ENCODE measurements at regions not wholly inside any gene's neighbourhood (a gene's known extent, or its start where the extent isn't known, plus 50 kb on each side); places are given as distances from the start of the nearest gene placed in this dataset.
"Not testable (repeated sequence)": the region's sequence is repeated elsewhere in the genome, so short reads cannot be mapped to it uniquely, and the experiment has no call there.

DNA sequence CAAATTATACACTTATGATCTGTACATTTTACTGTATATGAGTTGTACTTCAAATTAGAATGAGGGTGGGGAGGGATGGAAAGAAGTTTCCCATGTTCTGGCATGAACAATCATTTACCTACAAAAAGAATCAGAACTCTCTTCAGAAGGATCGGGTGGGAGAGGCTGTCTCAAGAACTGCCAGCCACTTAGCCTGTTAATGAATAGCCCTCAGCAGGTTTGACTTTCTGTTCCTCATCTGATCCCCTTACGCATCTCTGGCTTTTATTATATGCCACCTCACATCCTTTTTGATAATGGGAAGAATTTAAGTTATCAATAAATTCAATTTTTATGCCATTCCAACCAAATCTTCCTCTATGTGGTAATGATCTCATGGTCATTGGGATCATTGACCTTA lies 168.3 kb upstream of the TGFBR2 start:
- POLR2A ChIA-PET, result no interaction called here
- CTCF ChIA-PET, result no interaction called here
- no peak overlapping the region for H3K4me3 Mint-ChIP-seq
- H3K27me3 Mint-ChIP-seq, result no peaks in the 10 kb centered on the region
- H3K27ac Mint-ChIP-seq, result no peak overlapping the region
- no peak for DNase-seq
- H3K36me3 Mint-ChIP-seq (ENCODE audit: low read depth), result no peaks in the 10 kb centered on the region
- peaks cover 3% of the 10 kb centered on the region for H3K9me3 Mint-ChIP-seq
- H3K4me1 Mint-ChIP-seq, result peaks cover 16% of the 10 kb centered on the region

DNA sequence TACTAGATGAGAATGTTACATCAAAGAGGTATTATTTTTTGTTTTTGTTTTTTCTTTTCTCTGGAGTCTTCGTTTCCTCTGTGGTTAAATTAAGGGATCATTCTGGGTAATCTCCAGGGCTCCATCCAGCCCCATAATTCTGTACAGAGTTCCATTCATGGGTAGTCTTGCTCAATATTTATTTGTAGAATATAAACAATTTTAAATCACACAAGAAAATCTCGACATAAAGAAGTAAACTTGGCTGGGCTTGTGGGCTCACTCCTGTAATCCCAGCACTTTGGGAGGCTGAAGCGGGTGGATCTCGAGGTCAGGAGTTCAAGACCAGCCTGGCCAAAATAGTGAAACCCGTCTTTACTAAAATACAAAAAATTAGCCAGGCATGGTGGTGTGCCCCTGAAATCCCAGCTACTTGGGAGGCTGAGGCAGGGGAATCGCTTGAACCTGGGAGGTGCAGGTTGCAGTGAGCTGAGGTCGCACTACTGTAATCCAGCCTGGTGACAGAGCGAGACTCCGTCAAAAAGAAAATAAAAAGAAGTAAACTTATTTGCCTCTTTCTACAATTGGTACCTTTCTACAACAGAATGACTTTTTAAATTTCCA lies 166.8 kb upstream of the TGFBR2 start:
- peaks cover 3% of the 10 kb centered on the region for H3K36me3 Mint-ChIP-seq (ENCODE audit: low read depth)
- H3K4me1 Mint-ChIP-seq, result peaks cover 16% of the 10 kb centered on the region
- no peaks in the 10 kb centered on the region for H3K27me3 Mint-ChIP-seq
- DNase-seq, result no peak
- peaks cover 3% of the 10 kb centered on the region for H3K9me3 Mint-ChIP-seq
- CTCF ChIA-PET, result no interaction called here
- no peak overlapping the region for H3K27ac Mint-ChIP-seq
- POLR2A ChIA-PET, result no interaction called here
- H3K4me3 Mint-ChIP-seq, result no peak overlapping the region

DNA sequence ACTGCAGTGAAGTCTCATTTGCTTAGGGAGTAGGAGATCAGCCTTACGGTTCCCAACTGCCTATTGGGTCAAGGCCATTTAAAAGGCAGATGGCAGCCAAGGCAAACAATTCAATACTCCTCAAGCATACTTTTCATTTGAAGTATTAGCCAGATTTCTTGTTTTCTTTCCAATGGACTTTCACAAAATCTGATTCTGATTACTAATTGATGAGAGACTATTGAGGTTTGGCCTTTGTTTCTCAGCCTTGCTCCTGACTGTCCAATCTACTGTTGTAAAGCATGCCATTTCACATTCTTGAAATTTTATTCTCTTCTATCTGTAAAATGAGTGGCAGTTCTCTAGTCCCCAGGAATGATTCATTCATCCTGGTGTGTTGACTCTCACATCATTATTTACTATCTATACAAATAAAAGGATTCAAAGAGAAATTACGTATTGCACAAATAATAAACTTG lies 166.2 kb upstream of the TGFBR2 start:
- Mint-ChIP-seq H3K27me3 (no peaks in the 10 kb centered on the region), H3K36me3 (ENCODE audit: low read depth) (peaks cover 3% of the 10 kb centered on the region), H3K27ac (no peak overlapping the region), H3K9me3 (peaks cover 3% of the 10 kb centered on the region), H3K4me1 (peaks cover 13% of the 10 kb centered on the region), H3K4me3 (no peak overlapping the region)
- POLR2A ChIA-PET, result no interaction called here
- CTCF ChIA-PET, result no interaction called here
- DNase-seq, result no peak

DNA sequence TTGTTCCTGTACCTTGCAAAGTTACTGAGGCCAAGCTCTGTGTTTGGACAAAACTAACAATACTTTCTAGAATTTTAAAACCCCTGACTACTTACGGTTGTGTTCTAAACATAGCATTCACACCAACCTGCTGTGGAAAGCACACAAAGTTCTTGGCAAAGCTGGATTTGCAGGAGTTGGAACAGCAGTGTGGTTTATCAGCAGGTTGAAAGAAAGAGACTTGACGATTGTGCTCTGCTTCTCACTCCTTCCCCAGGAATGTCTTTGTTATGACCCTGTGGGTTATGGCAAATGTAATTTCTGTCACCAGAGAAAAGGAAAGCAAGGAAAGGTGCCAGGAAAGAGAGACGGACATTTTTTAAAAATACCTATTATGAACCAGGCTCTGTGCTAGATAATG lies 165.5 kb upstream of the TGFBR2 start:
- Mint-ChIP-seq H3K36me3 (ENCODE audit: low read depth) (peaks cover 3% of the 10 kb centered on the region), H3K4me1 (peaks cover 8% of the 10 kb centered on the region)

DNA sequence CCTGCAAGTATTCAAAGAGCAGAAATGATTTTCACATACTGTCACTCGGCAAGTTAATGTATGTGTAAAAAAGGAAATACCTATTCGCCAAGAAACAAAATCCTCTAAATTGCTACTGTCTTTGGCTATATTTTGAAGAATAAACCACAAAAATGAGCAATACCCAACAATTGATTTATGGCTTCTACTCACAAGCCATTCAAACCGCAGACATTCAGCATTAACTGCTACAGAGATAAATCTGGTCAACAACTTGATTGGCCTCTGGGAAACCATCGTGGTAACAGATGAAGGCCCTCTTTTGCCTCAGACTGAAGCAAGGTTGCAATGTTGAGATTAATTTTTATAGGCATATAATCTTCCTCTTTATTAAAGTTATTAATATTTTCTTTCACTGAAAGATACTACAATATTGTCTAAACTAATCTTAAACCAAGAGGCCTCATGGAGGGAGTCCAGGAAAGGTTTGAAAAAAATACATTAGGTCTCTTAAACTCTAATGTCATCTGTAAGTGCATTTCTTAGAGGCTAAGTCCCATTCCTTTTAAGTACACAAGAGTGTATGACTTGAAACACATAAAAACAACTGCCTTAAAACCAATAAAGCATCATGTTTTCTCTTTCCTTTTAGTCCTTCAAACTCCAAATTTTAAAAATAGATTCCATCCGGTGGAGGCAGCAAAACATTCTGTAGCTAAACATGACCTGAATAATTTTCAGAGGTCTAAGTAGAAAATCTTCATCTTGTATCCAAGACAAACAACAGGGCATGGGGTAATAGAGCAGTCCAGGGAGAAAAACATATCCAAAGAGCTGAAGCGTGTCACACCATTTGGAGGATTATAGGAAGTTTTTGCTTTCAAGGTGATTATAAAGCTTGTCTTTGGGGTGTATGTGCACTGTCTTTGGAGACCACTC lies 162.4 kb upstream of the TGFBR2 start:
- POLR2A ChIA-PET, result no interaction called here
- peaks cover 3% of the 10 kb centered on the region for H3K9me3 Mint-ChIP-seq

More for the DNA sequence above, 165.5 kb upstream of the TGFBR2 start:
- DNase-seq, result no peak
- Mint-ChIP-seq H3K27ac (no peak overlapping the region), H3K27me3 (no peaks in the 10 kb centered on the region), H3K9me3 (peaks cover 3% of the 10 kb centered on the region), H3K4me3 (no peak overlapping the region)
- CTCF ChIA-PET, result interaction anchor here (1.6 kb wide), 1 partner anchor 243 kb away, joined by 5 read pairs; no protein-coding TSS in a partner anchor
- POLR2A ChIA-PET, result no interaction called here

DNA sequence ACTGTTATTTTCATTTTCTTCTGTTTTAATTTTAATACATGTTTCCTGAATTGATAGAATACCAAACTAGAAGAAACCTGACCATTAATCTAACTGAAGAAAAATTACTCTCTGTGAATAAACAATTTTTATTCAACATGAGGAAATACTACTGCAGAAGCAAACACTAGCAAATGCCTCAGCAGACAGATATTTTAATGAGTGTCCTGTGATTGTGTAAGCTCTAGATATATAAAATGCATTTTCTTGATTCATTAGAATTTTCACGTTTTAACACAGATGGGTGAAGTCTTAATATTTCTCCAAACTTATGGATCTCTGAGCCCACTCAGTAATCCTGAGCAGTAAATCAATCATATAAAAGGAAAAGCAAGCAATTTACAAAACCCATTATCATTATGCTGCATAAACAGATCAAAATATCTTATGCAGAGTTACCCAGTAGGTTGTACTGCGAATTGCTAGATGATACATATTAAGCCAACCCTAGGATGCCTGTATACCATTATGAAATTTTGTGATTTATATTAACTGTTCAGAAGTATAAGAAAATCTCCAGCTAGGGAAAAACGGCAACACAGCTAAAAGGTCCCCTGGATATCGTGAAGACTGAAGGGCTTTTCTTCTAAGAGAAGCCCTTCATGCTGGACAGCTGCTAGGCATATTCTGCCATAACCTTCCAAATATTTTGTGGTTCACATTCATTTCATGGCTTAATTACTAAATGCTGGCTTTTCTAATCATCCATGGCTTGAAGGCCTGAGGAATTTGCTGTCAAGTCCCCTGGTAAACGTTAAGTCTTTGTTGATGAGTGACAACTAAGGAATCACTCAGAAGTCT lies 157.7 kb upstream of the TGFBR2 start:
- POLR2A ChIA-PET, result no interaction called here
- no peaks in the 10 kb centered on the region for H3K36me3 Mint-ChIP-seq (ENCODE audit: low read depth)
- no peak for DNase-seq
- H3K9me3 Mint-ChIP-seq, result no peaks in the 10 kb centered on the region
- H3K4me1 Mint-ChIP-seq, result no peaks in the 10 kb centered on the region
- CTCF ChIA-PET, result interaction anchor here (1.3 kb wide), 1 partner anchor 8 kb away, joined by 3 read pairs; no protein-coding TSS in a partner anchor
- H3K4me3 Mint-ChIP-seq, result no peak overlapping the region
- H3K27ac Mint-ChIP-seq, result no peak overlapping the region
- no peaks in the 10 kb centered on the region for H3K27me3 Mint-ChIP-seq

More for the DNA sequence above, 162.4 kb upstream of the TGFBR2 start:
- Mint-ChIP-seq H3K27ac (no peak overlapping the region), H3K4me1 (no peaks in the 10 kb centered on the region), H3K27me3 (no peaks in the 10 kb centered on the region), H3K36me3 (ENCODE audit: low read depth) (peaks cover 3% of the 10 kb centered on the region), H3K4me3 (no peak overlapping the region)
- DNase-seq, result no peak
- CTCF ChIA-PET, result no interaction called here

DNA sequence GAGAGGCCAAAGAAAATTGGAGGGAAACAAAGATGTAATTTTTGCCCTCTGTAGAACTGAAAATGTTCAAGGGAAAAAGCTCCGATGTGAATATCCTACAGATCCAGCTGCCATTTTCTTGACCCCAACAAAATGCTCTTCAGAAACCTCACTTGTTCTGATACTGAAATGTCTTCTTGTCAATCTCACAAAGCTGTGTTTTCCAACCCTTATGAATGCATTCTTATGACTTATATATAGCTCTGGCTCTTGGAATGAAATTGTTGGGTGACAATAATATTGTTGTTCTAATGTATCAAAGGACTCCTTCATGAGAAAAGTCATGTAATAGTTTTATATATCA lies 157.1 kb upstream of the TGFBR2 start:
- Mint-ChIP-seq H3K36me3 (ENCODE audit: low read depth) (no peaks in the 10 kb centered on the region), H3K4me1 (no peaks in the 10 kb centered on the region), H3K27ac (no peak overlapping the region), H3K4me3 (no peak overlapping the region), H3K9me3 (no peaks in the 10 kb centered on the region), H3K27me3 (no peaks in the 10 kb centered on the region)
- ChIA-PET POLR2A (no interaction called here), CTCF (no interaction called here)
- no peak for DNase-seq

DNA sequence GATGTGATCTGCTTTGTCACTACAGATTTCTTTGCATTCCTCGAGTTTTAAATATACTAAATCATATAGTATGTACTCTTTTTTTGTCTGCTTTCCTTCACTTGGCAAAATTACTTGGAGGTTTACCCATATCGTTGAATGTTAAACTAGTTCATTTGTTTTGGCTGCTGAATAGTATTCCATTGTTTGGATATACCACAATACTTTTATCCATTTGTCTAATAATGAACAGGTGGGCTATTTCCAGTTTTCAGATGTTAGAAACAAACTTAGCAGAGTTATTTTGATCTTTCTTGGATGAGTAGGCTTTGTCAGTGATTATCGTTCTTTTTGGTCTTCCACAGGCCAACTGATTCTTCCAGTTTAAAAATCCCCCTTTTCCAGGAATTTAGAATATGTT lies 154.0 kb upstream of the TGFBR2 start:
- no peaks in the 10 kb centered on the region for H3K4me1 Mint-ChIP-seq
- DNase-seq, result no peak
- no peak overlapping the region for H3K4me3 Mint-ChIP-seq
- H3K27ac Mint-ChIP-seq, result no peak overlapping the region
- ChIA-PET CTCF (no interaction called here), POLR2A (no interaction called here)
- H3K27me3 Mint-ChIP-seq, result no peaks in the 10 kb centered on the region
- peaks cover 4% of the 10 kb centered on the region for H3K9me3 Mint-ChIP-seq
- no peaks in the 10 kb centered on the region for H3K36me3 Mint-ChIP-seq (ENCODE audit: low read depth)

DNA sequence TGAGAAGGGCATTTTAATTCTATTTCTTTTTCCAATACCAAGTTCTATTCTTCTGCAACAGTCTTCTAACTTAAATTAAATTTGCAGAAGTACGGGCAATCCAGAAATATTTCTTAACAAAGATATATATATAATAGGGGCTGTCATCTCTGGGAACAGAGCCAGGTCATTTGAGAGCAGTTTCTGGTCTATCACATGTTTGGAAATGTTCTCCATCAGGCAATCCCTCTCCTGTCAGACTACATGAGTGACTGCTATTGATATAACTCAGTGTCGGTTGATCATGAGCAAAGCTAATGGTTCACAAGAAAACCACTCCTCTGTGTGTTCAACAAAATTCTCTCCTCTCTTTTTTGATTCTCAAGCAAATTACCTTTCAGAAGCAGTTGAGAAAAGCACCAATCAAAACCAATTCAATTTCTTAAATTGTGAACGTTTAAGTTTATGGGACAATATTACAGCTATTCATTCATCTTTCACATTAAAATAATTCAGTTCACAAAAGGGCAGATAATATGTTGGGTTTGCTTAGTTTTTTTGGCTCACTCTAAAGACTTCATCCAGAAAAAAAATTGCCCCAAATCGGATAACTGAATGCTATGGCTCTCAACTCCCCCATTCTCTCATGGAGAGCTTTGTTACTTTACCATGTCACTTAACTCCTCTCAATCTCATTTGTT lies 152.9 kb upstream of the TGFBR2 start:
- CTCF ChIA-PET, result no interaction called here
- no peak overlapping the region for H3K4me3 Mint-ChIP-seq
- peaks cover 4% of the 10 kb centered on the region for H3K9me3 Mint-ChIP-seq
- no peak overlapping the region for H3K27ac Mint-ChIP-seq
- no peaks in the 10 kb centered on the region for H3K36me3 Mint-ChIP-seq (ENCODE audit: low read depth)
- no peaks in the 10 kb centered on the region for H3K27me3 Mint-ChIP-seq
- H3K4me1 Mint-ChIP-seq, result no peaks in the 10 kb centered on the region
- POLR2A ChIA-PET, result no interaction called here
- no peak for DNase-seq

DNA sequence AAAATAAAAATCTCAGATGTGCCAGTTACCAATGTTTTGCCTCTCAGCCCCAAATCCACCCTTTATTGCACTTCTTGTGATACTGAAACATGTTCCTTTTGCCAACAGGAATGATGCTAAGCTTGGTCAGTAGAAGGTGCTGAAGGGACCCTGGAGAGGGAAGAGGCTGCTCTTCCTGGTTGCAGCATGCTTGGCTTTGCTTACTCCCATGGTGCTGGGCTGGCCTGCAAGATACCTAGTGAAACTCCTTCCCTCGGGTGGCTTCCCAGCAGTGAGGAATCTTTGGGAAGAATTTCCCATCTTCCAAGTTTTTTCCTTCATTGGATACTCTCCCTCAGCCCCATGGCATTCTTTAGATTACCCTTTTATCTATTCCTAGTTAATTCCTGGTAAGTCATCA lies 151.8 kb upstream of the TGFBR2 start:
- H3K27ac Mint-ChIP-seq, result no peak overlapping the region
- H3K4me3 Mint-ChIP-seq, result no peak overlapping the region
- DNase-seq, result no peak
- CTCF ChIA-PET, result no interaction called here
- no peaks in the 10 kb centered on the region for H3K36me3 Mint-ChIP-seq (ENCODE audit: low read depth)
- peaks cover 4% of the 10 kb centered on the region for H3K9me3 Mint-ChIP-seq
- H3K27me3 Mint-ChIP-seq, result no peaks in the 10 kb centered on the region
- POLR2A ChIA-PET, result no interaction called here
- no peaks in the 10 kb centered on the region for H3K4me1 Mint-ChIP-seq

DNA sequence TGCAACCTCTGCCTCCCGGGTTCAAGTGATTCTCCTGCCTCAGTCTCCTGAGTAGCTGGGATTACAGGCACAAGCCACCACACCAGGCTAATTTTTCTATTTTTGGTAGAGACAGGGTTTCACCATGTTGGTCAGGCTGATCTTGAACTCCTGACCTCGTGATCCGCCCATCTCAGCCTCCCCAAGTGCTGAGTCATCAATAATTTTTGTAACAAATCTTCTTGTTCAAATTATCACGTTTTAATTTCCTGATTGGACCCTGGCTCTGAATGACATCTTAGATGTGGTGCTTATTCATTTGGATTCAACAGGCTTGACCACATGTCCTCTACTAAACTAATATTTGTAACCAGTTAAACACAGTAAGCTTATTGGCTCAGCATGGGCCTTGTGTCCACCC lies 151.3 kb upstream of the TGFBR2 start:
- H3K4me3 Mint-ChIP-seq; H3K27ac Mint-ChIP-seq; H3K4me1 Mint-ChIP-seq; H3K27me3 Mint-ChIP-seq; DNase-seq; CTCF ChIA-PET; H3K9me3 Mint-ChIP-seq; POLR2A ChIA-PET; H3K36me3 Mint-ChIP-seq (ENCODE audit: low read depth): not testable (repeated sequence)

DNA sequence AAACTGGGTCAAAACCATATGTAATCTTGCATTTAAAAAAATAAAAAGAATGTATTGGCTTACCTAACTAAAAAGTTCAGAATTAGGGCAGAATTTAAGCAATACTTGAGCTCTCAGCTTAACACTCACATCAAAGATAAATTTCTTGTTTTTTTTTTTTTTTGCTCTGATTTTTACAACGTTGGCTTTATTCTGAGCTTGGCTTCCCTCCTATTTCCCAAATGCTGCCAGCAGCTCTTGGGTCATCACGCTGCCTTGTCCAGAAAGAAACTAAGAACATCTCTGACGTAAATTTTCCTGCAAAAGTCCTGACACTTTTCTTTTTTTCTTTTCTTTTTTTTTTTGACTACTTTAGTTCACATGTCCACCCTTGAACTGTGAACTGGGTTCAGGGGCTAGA lies 150.6 kb upstream of the TGFBR2 start:
- H3K27ac Mint-ChIP-seq, result no peak overlapping the region
- no peaks in the 10 kb centered on the region for H3K27me3 Mint-ChIP-seq
- ChIA-PET POLR2A (no interaction called here), CTCF (no interaction called here)
- H3K9me3 Mint-ChIP-seq, result peaks cover 4% of the 10 kb centered on the region
- no peaks in the 10 kb centered on the region for H3K4me1 Mint-ChIP-seq
- H3K36me3 Mint-ChIP-seq (ENCODE audit: low read depth), result no peaks in the 10 kb centered on the region
- DNase-seq, result no peak
- no peak overlapping the region for H3K4me3 Mint-ChIP-seq

DNA sequence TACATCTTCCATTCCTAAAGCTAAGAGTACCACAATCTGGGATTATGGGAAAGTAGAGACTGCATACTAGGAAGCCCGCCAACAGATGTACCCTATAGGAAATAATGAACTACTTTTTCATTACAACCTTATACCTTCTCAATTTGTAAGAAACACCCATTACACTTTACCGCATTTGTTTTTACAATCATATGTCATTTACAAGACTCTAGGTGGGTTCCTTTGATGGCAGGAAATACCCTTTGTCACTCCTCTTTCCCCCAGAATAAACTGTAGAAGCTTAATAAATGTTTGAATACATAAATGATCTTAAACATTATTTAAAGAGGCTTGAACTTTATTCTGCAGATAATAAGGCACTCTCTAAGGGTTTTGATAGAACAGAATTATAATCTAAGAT lies 150.1 kb upstream of the TGFBR2 start:
- H3K4me3 Mint-ChIP-seq, result no peak overlapping the region
- POLR2A ChIA-PET, result no interaction called here
- DNase-seq, result no peak
- CTCF ChIA-PET, result interaction anchor here (1.1 kb wide), 1 partner anchor 8 kb away, joined by 3 read pairs; no protein-coding TSS in a partner anchor
- H3K27ac Mint-ChIP-seq, result no peak overlapping the region
- peaks cover 4% of the 10 kb centered on the region for H3K9me3 Mint-ChIP-seq
- H3K27me3 Mint-ChIP-seq, result no peaks in the 10 kb centered on the region
- H3K36me3 Mint-ChIP-seq (ENCODE audit: low read depth), result no peaks in the 10 kb centered on the region
- no peaks in the 10 kb centered on the region for H3K4me1 Mint-ChIP-seq
